GM19463 (cell line): ENCODE measurements at regions not wholly inside any gene's neighbourhood (a gene's known extent, or its start where the extent isn't known, plus 50 kb on each side); places are given as distances from the start of the nearest gene placed in this dataset.

ENCODE experiments used
- ATAC-seq: cut with Tn5 transposase; IDR thresholded peaks from one replicate; pipeline ENCODE4 v1.9.1; 2021; ENCODE audit warnings: mild to moderate bottlenecking, moderate library complexity; ENCODE audit not compliant: unreplicated experiment

GRCh38 chr14:54172562-54172961 lies 215.9 kb upstream of the BMP4 start:
- no peak for ATAC-seq

GRCh38 chr14:54173802-54174201 lies 217.2 kb upstream of the BMP4 start:
- ATAC-seq = no peak

- no peak for ATAC-seq
Measured at GRCh38 chr14:54174457-54174856, 217.8 kb upstream of the BMP4 start.

- no peak for ATAC-seq
Measured at GRCh38 chr14:54175298-54175942, 218.8 kb upstream of the BMP4 start.

DNA sequence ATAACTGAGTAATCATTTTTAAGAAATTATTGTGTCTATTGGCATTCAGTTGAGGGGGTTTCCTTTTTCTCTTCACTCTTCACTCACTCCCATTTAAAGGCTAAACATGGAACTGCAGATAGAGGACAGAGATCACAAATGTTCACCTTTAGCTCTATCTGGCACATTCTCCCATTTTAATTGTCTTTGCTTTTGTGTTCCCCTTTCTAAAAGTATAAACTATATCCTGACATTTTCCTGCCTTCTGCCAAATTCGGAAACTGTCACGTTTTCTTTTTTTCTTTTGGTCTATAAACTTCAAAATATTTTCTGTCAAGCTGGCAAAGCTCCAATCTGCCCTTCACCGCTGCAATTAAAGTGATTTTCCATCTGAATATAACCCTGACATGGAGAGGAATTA lies 219.8 kb upstream of the CDKN3 start:
- no peak for ATAC-seq

GRCh38 chr14:54177641-54178621 lies 218.9 kb upstream of the CDKN3 start:
- no peak for ATAC-seq

DNA sequence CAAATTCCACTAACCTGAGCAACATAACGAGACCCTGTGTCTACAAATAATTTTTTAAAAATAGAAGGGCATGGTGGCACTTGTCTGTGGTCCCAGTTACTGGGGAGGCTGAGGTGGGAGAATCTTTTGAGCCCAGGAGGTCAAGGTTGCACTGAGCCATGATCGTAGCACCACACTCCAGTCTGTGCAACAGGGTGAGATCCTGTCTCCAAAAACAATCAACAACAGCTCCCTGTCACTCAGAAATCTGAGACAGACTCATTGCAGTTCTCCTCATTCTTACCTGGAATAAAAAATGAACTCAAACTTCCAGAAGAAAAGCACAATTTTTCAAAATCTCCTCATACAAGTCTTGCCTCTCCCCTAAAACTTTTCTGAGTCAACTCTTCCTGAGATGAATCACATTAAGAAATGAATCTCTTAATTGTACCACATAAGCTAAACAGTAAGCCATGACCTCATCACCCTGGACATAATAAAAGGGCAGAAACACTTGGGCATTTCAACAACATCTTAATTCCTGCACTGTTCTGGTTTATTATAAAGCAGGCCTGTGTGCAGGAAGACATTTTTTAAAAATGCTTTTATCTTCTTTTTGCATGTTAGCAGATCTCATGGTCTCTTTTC lies 214.3 kb upstream of the CDKN3 start:
- no peak for ATAC-seq

- ATAC-seq = no peak
Measured at GRCh38 chr14:54186821-54187763, 209.7 kb upstream of the CDKN3 start.

DNA sequence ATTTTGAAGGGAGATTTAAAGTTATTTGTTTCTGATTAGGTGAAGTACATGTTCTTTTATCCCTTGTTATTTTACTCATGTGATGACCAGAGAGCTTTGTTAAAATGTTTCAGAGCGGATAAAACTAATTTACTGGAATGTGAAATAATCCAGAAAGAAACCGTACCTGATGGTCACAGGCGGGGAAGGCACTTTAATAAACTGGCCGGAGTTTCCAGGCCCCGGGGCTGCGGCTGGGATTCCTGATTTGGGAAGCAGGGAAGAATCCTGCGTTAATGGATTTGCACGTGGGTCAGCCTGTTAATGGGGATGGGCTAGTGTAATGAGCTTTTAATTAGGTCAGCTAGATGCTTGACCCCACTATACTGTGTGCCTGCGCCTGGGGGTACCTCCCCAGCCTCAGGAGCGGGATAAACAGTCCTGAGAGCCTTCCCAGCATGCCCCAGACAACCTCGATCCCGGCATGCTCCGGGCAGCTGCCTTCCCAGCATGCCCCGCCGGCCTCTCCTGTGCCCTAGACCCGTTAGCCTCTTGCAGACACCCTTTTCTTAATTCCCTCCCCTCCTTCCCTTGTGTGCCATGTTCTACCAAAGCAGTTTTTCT lies 208.6 kb upstream of the CDKN3 start:
- no peak for ATAC-seq

DNA sequence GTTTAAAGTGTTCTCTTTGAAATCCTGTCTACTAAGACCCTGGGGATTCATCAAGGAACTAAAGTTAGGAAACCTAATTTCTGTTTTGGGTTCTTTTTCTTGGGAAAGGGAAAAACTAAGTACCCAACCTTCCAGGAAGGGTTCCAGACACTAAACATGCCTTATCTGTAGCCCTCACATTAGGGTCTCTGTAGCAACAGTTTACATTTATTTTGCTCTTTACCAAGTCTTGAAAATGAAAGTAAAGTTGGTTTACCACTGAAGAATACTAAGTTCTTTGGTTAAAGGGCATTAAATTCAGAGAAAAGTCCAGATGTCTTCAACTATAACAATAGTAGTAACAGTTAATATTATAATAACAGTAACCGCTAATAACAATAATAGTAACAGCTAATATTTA lies 207.5 kb upstream of the CDKN3 start:
- no peak for ATAC-seq

GRCh38 chr14:54189748-54190354 lies 207.0 kb upstream of the CDKN3 start:
- no peak for ATAC-seq

DNA sequence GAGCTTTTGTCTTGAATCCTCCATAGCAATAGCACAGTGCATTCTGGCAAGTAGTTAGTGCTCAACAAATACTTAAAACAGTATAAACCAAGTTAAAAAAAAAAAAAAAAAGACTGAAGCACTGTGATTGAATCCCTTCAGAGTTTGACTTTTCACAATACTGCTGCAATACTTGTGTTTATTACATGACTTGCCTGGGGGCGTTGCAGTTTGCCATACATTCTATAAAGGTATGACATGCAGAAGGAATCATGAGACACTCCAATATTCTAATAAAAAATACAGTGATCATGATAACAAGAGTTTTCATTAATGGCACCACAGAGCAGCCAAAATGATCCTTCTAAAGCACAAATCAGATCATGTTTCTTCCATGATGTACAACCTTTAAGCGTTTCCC lies 205.0 kb upstream of the CDKN3 start:
- no peak for ATAC-seq

DNA sequence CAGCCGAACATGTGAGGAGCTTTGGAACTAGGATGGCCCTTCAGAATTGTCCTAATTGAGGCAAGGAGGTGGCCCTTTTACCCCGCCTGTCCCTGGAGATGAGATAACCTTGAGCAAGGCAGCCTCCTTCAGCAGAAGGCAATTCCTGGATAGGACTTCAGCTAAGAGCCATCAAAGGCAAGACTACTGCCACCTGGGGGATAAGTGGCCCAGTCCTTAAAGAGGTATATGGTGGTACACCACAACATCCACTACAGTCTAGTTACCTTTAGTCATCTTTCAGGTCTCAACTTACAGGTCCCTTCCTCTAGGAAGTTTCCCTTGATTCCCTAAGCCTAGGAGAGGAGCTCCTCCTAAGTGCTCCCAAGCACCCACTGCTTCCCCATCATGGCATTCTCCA lies 204.2 kb upstream of the CDKN3 start:
- ATAC-seq = no peak

DNA sequence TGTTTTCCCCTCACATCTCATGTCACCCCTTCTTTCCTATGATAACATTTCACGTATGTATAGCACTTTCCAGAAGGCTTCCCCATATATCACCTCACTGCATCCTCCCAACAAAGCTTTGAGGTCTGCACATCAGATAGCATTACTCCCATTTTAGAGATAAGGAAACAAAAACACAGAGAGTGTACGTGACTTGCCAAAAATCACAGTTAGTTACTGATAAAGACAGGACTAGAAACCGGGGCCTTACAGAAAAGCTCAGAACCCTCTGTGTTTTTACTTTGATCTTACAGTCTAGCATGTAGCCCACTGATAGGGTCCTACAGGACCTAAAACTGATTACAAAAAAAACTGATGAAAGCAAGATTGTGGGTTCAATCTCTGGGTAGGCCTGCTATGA lies 202.9 kb upstream of the CDKN3 start:
- ATAC-seq = no peak

DNA sequence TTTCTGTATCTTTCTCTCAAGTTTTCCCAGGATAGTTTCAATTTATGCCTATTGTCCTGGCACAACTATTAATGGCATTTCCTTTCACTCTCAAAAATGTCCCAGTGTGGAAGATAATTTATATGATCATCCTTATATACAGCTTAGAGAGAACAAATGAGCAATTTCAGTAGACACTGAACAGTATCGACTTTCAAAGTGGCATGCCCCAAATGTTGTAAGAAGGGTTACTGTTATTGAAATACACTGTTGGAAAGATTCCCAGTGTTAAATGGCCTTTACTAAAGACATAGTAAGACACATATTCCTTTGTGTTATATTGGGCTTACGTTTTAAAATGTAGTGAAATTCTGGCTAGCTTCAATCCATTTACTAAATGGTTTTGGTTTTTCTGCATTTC lies 202.3 kb upstream of the CDKN3 start:
- no peak for ATAC-seq

GRCh38 chr14:54197369-54197768 lies 199.4 kb upstream of the CDKN3 start:
- ATAC-seq = no peak

GRCh38 chr14:54200726-54201125 lies 196.1 kb upstream of the CDKN3 start:
- ATAC-seq = no peak

DNA sequence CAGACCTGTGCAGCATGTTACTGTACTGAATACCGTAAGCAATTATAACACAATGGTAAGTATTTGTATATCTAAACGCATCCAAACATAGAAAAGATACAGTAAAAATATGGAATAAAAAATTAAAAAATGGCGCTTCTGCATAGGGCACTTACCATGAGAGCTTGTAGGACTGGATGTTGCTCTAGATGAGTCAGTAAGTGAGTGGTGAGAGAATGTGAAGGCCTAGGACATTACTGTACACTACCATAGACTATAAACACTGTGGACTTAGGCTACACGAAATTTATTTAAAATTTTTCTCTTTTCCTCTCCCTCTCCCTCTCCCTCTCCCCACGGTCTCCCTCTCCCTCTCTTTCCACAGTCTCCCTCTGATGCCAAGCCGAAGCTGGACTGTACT lies 194.5 kb upstream of the CDKN3 start:
- ATAC-seq = no peak

DNA sequence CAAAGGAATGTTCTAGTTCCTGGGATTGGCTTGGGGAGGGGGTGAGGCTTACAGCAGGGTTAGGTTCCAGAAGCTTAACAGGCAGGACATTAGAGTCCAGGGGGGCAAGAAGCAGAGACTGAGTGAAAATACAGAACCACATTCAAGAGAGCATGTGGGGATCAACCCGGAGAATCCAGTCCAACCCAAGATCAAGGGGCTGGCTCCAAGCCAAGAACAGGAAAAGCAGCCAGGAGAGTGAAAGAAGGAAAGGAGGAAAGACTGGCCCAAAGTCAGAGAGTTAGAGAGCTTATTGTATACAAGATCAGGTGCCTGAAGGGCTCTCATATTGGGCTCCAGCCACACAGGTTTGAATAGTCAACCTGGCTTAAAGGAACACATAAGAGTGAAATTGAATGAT lies 190.3 kb upstream of the CDKN3 start:
- no peak for ATAC-seq

- no peak for ATAC-seq
Measured at GRCh38 chr14:54207075-54207474, 189.7 kb upstream of the CDKN3 start.
